HG03571 (cell line): ENCODE measurements at regions not wholly inside any gene's neighbourhood (a gene's known extent, or its start where the extent isn't known, plus 50 kb on each side); places are given as distances from the start of the nearest gene placed in this dataset.
"Not testable (repeated sequence)": the region's sequence is repeated elsewhere in the genome, so short reads cannot be mapped to it uniquely, and the experiment has no call there.

ENCODE experiments used
- ATAC-seq: cut with Tn5 transposase; IDR thresholded peaks from one replicate; pipeline ENCODE4 v1.9.1; 2021; ENCODE audit not compliant: unreplicated experiment

- ATAC-seq = no peak
Measured at GRCh38 chr6:27547157-27548075, 74.5 kb upstream of the ZNF184 start.

GRCh38 chr6:27546522-27546921 is 73.6 kb upstream of the ZNF184 start:
- ATAC-seq = no peak

- no peak for ATAC-seq
Measured at GRCh38 chr6:27545271-27546046, 72.6 kb upstream of the ZNF184 start.

- no peak for ATAC-seq
Measured at GRCh38 chr6:27544612-27545260, 71.8 kb upstream of the ZNF184 start.

- ATAC-seq = not testable (repeated sequence)
Measured at GRCh38 chr6:27544135-27544534, 71.2 kb upstream of the ZNF184 start.

- no peak for ATAC-seq
Measured at GRCh38 chr6:27542485-27542884, 69.6 kb upstream of the ZNF184 start.

- ATAC-seq = no peak
Measured at GRCh38 chr6:27541933-27542297, 69.0 kb upstream of the ZNF184 start.

GRCh38 chr6:27541212-27541932 is 68.5 kb upstream of the ZNF184 start:
- no peak for ATAC-seq

- ATAC-seq = no peak
Measured at GRCh38 chr6:27539551-27539950, 66.6 kb upstream of the ZNF184 start.

GRCh38 chr6:27532820-27533538 is 60.1 kb upstream of the ZNF184 start:
- ATAC-seq = no peak

GRCh38 chr6:27531772-27532459 is 59.0 kb upstream of the ZNF184 start:
- ATAC-seq = no peak

- not testable (repeated sequence) for ATAC-seq
Measured at GRCh38 chr6:27529796-27530195, 56.9 kb upstream of the ZNF184 start.

- ATAC-seq = no peak
Measured at GRCh38 chr6:27528714-27529113, 55.8 kb upstream of the ZNF184 start.
